Neutrophil (primary cell): ENCODE measurements at regions not wholly inside any gene's neighbourhood (a gene's known extent, or its start where the extent isn't known, plus 50 kb on each side); places are given as distances from the start of the nearest gene placed in this dataset.

Experiments
- H3K27ac ChIP-seq: fragments of 200-600 bp; sonication (generic); 2 replicates; pipeline ENCODE4 v1.5.1; 2016; ENCODE audit warnings: mild to moderate bottlenecking, moderate library complexity
- H3K27me3 ChIP-seq: fragments of 200-600 bp; sonication (generic); 2 replicates; pipeline ENCODE4 v1.6.0; 2016; ENCODE audit warnings: mild to moderate bottlenecking
- H3K36me3 ChIP-seq: fragments of 200-600 bp; sonication (generic); 2 replicates; pipeline ENCODE4 v1.5.1; 2017
- H3K4me1 ChIP-seq, 2 experiments: fragments of 200-600 bp in 1 of 2; sonication (generic) in 1 of 2; 1 replicate in 1 of 2; 2 replicates in 1 of 2; pipeline versions ENCODE4 v1.5.1 to v1.6.1; 2013 to 2016; ENCODE audit warnings: low read depth in 1 of 2, low read length in 1 of 2, mild to moderate bottlenecking in 1 of 2, moderate library complexity in 1 of 2; ENCODE audit not compliant: control insufficient read depth in 1 of 2, insufficient read depth in 1 of 2
- H3K4me3 ChIP-seq, 2 experiments: fragments of 200-600 bp in 1 of 2; sonication (generic) in 1 of 2; 1 replicate in 1 of 2; 2 replicates in 1 of 2; pipeline ENCODE4 v1.5.1; 2013 to 2016; ENCODE audit warnings: low read depth in 1 of 2, low read length in 1 of 2, mild to moderate bottlenecking in 1 of 2, moderate library complexity in 1 of 2
- H3K9me3 ChIP-seq: fragments of 200-600 bp; sonication (generic); 2 replicates; pipeline ENCODE4 v1.5.1; 2016
- CTCF ChIP-seq: fragments of 200-600 bp; sonication (generic); IDR thresholded peaks from 2 replicates; pipeline ENCODE4 v1.5.1; 2016; ENCODE audit warnings: antibody characterized with exemption

- H3K9me3 ChIP-seq: no peaks in the 10 kb centered on the region
- no peaks in the 10 kb centered on the region for H3K36me3 ChIP-seq
- H3K27ac ChIP-seq: no peak overlapping the region
- TF ChIP-seq CTCF: no peak
- H3K4me1 ChIP-seq: no peaks in the 10 kb centered on the region
- no peaks in the 10 kb centered on the region for H3K27me3 ChIP-seq
- no peak overlapping the region for H3K4me3 ChIP-seq
Observed at GRCh38 chr13:58991826-58992477, 1171.8 kb downstream of the DIAPH3 start.

DNA sequence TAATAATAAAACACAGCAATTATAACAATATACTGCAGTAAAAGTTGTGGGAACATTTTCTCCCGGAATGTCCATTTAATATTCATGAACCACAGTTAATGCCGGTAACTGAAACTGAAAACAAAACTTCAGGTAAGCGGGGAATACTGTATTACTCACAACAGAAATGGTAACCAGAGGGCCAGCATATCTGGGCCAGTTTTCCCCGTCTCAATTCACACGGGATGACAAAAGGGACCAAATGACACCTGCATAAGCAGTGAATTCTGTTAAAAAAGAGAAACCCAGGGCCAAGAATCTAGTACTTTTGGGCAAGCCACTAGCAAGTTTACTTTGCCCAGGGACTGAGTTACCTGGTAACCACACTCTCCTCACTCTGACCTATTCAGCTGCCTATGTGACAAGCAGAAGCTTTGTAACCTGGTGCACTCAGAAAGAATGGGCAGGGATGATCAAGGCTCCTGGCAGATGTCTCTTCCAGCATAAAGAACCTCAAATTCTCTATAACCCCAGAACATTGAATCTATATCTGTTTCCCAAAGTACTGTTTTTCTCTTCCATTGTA is 1171.2 kb downstream of the DIAPH3 start:
- Histone ChIP-seq H3K4me1 (no peaks in the 10 kb centered on the region), H3K36me3 (no peaks in the 10 kb centered on the region), H3K4me3 (no peak overlapping the region), H3K9me3 (no peaks in the 10 kb centered on the region), H3K27ac (no peak overlapping the region), H3K27me3 (no peaks in the 10 kb centered on the region)
- no peak for TF ChIP-seq CTCF

DNA sequence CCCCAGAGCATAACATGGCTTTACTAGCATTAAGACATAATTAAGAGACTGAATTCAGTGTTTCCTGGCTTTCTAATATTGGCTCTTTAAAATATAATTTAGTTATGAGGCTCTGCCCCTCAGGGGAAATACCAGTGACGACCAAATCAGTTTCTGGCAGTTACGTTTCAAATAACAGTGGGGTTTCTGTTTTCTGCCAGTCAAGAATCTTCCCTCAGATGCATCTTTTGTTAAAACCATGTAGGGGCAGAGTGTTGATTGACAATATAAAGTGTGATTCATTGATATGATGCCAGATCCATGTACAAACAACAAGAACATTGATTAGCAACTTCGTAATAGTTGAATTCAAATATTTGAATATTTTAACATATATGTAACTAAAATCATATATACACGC is 1169.7 kb downstream of the DIAPH3 start:
- no peak for TF ChIP-seq CTCF
- no peaks in the 10 kb centered on the region for H3K36me3 ChIP-seq

GRCh38 chr13:58994777-58995176 is 1169.0 kb downstream of the DIAPH3 start:
- H3K9me3 ChIP-seq: no peaks in the 10 kb centered on the region
- H3K27ac ChIP-seq: no peak overlapping the region
- no peaks in the 10 kb centered on the region for H3K36me3 ChIP-seq
- no peaks in the 10 kb centered on the region for H3K27me3 ChIP-seq
- TF ChIP-seq CTCF: no peak
- H3K4me1 ChIP-seq: no peaks in the 10 kb centered on the region
- H3K4me3 ChIP-seq: no peak overlapping the region

More for the DNA sequence above, 1169.7 kb downstream of the DIAPH3 start:
- Histone ChIP-seq H3K9me3 (no peaks in the 10 kb centered on the region), H3K4me1 (no peaks in the 10 kb centered on the region), H3K4me3 (no peak overlapping the region), H3K27me3 (no peaks in the 10 kb centered on the region), H3K27ac (no peak overlapping the region)

DNA sequence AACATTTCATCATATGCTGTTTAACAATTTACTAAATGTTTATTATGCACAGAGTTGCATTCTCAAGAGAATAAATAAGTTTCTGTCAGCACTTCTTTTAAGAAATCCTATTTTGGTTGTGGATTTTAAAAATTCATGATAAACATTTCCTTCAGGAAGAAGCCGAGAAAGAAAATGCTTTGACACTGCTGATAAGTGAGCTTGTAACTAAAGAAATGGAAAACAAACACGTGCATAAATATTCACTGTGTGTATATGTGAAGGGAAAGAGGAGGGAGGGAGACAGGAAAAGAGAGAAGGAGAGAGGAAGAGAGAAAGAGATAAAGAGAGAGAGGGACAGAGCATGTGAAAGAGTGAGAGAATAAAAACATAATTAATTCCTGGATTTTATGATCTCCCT is 1165.0 kb downstream of the DIAPH3 start:
- H3K27me3 ChIP-seq: no peaks in the 10 kb centered on the region
- no peaks in the 10 kb centered on the region for H3K4me1 ChIP-seq
- H3K36me3 ChIP-seq: no peaks in the 10 kb centered on the region
- TF ChIP-seq CTCF: no peak
- H3K4me3 ChIP-seq: no peak overlapping the region
- H3K9me3 ChIP-seq: no peaks in the 10 kb centered on the region
- no peak overlapping the region for H3K27ac ChIP-seq
